Anterior cingulate cortex (tissue), 58 donors: ENCODE measurements at regions not wholly inside any gene's neighbourhood (a gene's known extent, or its start where the extent isn't known, plus 50 kb on each side); places are given as distances from the start of the nearest gene placed in this dataset.

Source experiments
- DNase-seq, 58 donors: peaks; one replicate each; lab custom pipeline; 2025; lab: John Stamatoyannopoulos, UW

GRCh38 chr1:17927952-17928351, 172.8 kb downstream of the ACTL8 start:
- DNase-seq, result no peak

- DNase-seq, result no peak
These were observed 174.1 kb downstream of the ACTL8 start for GRCh38 chr1:17929224-17929623.

DNA sequence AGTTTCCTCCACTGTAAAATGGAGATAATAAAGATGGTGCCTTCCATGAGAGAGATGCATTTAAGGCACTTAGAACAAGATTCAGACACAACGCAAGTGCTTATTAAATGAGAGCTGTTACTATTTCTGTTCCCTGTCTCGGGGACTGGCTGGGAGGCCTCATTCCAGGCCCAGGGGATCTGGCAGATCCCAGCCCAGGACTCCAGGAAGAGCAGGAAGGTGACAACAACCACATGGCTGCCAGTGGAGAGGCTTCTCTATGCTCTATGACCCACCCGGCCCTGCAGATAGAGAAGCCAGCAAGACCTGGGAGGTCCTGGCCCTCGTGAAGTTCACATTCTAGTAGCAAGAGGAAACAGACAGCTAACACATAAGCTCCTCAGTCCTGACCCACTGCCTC, 175.5 kb downstream of the ACTL8 start:
- no peak for DNase-seq

DNA sequence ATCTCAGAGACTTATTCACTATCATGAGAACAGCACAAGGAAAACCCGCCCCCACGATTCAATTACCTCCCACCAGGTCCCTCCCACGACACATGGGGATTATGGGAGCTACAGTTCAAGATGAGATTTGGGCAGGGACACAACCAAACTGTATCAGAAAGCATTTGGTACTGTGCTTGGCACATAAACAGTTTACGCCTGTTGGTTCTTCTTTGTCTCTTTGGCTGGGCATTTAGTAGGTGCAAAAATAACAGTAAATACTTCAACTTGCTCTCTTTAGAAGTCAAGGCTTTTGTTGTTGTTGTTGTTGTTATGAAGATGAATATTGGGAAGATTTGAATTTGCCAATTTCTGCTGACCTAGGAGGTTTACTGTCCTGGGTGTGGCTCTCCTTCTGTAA, 175.4 kb upstream of the IGSF21 start:
- no peak for DNase-seq

- DNase-seq, result no peak
These were observed 174.1 kb upstream of the IGSF21 start for GRCh38 chr1:17933501-17933900.

DNA sequence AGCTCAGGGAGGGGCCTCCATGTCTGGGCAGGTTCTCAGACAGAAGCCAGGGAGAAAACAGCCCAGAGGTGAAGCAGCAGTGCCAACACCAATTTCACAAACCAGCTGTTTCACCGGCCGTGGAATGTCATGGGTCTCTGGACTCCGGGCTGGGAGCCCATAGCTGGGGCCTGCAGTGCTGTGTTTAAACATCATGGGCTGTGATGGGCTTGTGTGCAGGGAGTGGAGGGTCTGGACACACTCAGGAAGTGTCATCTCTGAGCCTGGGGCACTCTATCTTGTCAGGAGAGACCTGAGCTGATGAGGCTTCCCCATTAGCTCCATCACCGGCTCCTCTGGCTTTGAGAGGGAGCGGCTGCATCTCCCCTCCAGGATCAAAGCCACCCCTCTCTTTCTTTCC, 173.6 kb upstream of the IGSF21 start:
- DNase-seq, result no peak

DNA sequence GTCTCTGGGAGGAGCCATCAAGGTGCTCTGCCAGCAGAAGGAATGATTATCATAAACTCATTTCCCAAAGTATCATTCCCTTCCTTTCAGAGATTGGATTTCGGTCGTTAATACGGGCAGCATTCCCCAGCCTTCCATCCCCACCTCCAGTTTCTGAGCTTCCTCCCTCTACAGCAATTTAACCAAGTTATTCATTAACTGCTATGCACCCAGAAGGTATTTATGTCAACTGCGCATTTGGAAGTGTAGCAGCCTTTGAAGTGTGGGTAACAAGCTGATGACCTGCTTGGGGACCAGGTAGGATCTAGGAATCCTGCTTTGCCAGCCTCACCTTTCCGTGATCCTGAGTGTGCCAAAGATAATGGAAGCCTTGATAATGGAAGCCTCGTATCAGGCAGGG, 172.4 kb upstream of the IGSF21 start:
- no peak for DNase-seq

DNA sequence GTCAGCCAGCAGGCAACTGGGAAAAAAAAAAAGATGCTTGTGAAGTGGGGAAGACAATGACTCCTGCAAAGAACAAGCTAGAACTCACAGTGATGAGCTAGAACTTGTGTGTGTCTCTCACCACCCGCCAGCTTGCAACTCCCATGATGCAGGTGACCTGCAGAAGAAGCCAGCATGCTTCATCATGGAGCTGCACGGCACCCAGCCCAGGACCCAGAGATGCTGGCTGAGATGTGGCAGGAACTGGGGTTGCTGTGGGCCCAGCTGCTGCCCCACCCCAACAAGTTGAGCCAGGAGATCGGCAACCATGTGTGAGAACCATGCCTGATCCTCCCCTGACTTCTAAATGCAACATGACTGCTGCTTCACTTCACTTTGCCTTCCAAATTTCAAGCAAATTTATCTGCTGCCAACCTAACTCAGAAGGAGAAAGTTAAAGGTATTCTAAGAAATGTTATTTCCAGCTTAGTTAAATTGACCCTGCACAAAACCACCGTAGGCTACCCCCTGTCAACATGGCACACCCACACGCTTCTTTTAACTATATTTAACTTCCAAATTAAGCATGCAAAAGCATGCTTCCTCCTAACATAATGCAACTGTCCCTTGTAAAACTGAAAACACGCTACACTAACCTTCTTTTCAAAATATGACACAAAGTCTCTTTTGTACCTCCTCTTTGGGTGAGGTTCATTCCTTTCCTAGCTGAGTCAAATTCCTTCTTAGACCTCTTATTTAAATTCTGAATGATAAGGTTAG, 166.0 kb upstream of the IGSF21 start:
- peak in 1 of 58 donors; percentile 5 for DNase-seq

DNA sequence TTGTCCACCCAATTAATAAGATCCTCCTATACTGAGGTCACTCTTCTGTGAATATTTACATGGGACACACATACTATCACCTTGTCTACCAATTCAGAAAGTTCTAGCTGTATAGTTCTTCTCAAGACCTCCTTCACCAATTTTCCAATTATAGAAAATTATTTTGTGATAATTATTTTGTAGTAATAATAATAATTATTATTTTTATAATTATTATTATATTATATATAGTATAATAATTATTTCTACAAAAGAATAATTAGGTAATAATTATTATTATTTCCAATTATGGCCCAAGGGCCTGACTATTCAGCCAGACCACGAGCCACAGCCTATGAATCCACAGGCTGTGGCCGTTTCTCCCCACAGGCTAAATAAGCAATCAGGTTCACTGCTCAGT, 164.1 kb upstream of the IGSF21 start:
- no peak for DNase-seq

DNA sequence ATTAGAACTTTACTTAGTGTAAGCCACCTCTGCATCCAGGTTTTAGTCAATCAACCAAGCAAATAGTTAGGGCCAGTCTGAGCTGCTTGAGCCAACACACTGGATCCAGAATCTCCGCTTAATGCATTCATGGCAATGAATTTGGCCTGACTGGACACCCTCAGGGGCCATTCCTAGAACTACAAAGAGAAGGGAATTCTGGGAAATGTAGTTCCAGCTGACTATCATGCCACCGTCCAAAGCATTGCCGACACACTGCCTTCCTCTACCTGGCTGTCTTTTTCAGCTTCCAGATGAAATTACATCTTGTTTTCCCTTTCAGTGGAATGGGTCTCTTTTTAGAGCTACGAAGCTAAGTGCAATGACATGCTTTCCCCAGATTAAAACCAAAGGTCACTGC, 163.0 kb upstream of the IGSF21 start:
- DNase-seq, result no peak

GRCh38 chr1:17946434-17946833, 161.2 kb upstream of the IGSF21 start:
- DNase-seq, result no peak

- no peak for DNase-seq
These were observed 159.0 kb upstream of the IGSF21 start for GRCh38 chr1:17948594-17948993.

DNA sequence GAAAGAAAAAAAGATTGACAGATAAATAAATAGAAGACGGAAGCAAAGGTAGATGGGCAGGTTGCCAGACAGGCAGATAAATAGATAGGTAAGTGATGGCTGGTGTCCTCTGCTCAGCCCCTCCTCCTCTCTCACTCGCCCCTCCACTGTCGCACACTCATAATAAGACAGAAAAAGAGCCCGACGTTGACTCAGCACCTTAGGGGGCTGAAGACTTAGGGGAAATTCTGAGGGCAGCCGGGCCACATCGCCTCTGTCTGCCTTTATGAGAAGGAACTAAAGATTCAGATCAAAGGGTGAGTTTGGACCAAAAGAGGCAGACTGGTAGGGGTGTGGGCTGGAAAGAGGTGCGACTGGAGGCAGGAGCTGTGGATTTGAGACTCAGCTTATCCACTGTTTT, 158.1 kb upstream of the IGSF21 start:
- no peak for DNase-seq

DNA sequence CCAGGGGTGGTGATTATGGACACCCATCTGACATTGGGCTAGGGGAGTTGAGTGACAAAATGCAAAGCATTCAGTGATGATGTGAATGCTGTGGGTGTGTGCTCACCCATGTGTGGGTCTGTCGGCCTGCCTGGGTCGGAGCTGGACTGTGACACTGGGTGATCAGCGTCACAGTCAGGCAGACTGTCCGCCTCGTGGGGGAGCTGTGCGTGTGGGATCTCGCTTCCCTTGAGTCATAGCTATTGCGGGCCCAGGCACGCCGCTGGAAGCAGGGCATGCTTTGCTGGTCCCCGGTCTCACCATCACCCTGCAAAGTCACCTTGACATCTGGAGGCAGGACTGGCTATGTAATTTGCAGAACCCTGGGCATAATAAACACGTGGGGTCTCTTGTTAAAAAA, 156.9 kb upstream of the IGSF21 start:
- no peak for DNase-seq

GRCh38 chr1:17952506-17952905, 155.1 kb upstream of the IGSF21 start:
- DNase-seq, result no peak

DNA sequence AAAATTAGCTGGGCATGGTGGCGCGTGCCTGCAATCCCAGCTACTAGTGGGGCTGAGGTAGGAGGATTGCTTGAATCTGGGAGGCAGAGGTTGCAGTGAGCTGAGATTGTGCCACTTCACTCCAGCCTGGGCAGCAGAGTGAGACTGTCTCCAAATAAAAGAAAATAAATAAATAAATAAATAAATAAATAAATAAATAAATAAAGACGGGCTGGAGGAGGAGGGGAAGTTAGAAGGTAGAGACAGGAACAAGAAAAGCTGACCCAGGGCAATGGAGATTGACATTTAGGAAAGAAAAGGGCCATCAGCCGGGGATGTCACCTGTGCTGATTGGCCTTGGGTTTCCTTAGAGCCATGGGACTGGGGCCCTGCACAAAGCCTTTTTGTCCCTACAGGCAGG, 153.7 kb upstream of the IGSF21 start:
- DNase-seq, result no peak

DNA sequence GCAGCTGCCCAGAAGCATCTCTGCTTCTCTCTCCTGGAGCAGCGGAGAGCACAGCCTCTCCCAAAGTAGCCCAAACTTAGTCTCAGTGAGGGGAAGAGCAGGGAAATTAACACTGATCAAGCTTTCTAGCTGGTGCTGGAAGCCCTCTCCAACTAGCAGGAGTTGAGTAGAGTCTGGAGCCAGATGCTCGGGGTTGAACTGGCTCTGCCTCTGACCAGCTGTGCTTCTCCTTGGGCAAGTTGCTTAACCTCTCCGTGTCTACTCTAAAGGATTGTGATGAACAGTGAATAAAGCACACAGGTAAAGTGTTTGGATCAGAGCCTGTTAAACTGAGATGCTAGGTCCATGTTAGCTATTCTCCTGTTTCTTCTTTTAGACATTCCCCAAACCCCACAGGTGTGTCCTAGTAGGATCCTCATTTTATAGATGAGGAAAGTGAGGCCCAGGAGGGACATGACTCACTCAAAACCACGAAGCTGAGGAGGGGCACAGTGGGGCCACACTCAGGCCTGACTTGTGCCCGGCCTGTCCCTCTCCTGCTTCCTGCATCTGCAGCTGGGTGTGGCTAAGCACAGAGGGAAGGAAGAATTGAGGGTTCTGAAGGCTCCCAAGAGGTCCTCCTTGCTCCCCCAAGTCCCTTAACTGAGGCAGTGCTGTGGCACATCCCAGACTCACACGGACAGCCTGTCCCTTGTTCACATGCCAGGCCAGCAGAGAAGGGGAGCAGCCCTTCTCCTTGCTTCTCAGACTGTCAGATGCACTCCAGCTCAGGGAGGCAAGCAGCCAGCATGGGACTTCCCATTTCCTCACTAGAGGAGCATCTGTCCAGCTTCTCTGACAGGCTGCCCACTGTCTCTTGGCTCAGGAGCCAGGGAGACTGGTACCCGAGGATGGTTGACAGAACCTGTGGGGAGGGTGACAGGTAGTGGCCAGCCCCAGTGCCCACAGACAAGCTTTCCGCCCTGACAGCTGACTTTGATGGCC, 152.0 kb upstream of the IGSF21 start:
- DNase-seq, result no peak

- no peak for DNase-seq
These were observed 149.9 kb upstream of the IGSF21 start for GRCh38 chr1:17957588-17958267.

- no peak for DNase-seq
These were observed 148.9 kb upstream of the IGSF21 start for GRCh38 chr1:17958704-17959103.

- no peak for DNase-seq
These were observed 144.1 kb upstream of the IGSF21 start for GRCh38 chr1:17963513-17963912.

- no peak for DNase-seq
These were observed 142.0 kb upstream of the IGSF21 start for GRCh38 chr1:17965515-17966100.
